ENCODE measurements at regions not wholly inside any gene's neighbourhood (a gene's known extent, or its start where the extent isn't known, plus 50 kb on each side); places are given as distances from the start of the nearest gene placed in this dataset.
"Not testable (repeated sequence)": the region's sequence is repeated elsewhere in the genome, so short reads cannot be mapped to it uniquely, and the experiment has no call there.

DNA sequence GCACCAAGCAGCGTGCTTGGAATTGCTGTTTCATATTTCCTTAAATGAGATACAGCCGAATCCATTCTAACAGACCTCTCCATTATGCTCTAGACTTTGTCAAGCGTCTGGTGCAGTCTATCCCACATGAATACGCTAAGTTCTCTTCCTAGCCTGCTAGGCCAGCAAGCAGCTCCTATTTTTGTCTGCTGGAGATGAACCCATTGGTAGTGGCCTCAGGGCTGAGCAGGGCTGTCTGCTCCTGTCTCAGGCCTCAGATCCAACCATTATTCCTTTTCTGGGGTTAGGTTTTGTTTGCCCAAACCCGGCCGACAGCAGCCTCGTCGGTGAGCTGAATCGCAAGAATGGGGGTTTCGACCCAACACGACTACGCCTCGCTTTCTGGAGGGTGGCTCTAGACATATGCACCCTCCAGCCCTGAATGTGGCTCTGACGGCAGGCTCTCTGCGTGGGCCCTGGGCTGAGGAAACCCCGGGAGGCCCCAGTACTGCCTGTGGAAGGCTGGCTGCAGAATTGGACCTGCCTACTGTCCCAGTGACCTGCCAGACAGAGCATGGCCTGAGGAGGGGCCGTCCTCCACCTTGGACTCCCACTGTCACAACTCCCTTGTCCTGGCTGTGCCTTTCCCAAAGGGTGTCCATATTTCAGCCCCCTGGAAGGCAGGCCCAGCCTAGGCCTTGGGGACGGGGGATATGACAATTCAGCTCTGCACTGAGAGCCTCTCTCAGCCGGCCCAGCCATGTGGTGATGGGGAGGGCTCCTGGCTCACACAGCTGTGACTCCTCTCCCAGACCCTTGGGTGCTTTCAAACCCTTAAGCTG is 267.9 kb upstream of the TCERG1L start:
- DNase-seq (ENCODE audit: low read depth) (no peak), FAIRE-seq (no peak)
- Histone ChIP-seq H3K4me3 (ENCODE audit: low read depth, low read length) (no peak overlapping the region), H3K36me3 (ENCODE audit: control insufficient read depth, insufficient read depth, low read length) (no peaks in the 10 kb centered on the region), H3K27me3 (ENCODE audit: control insufficient read depth, insufficient read depth, low read length) (no peaks in the 10 kb centered on the region)
- TF ChIP-seq, protein P1, sequence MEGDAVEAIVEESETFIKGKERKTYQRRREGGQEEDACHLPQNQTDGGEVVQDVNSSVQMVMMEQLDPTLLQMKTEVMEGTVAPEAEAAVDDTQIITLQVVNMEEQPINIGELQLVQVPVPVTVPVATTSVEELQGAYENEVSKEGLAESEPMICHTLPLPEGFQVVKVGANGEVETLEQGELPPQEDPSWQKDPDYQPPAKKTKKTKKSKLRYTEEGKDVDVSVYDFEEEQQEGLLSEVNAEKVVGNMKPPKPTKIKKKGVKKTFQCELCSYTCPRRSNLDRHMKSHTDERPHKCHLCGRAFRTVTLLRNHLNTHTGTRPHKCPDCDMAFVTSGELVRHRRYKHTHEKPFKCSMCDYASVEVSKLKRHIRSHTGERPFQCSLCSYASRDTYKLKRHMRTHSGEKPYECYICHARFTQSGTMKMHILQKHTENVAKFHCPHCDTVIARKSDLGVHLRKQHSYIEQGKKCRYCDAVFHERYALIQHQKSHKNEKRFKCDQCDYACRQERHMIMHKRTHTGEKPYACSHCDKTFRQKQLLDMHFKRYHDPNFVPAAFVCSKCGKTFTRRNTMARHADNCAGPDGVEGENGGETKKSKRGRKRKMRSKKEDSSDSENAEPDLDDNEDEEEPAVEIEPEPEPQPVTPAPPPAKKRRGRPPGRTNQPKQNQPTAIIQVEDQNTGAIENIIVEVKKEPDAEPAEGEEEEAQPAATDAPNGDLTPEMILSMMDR (IDR thresholded peaks at IDR 0.05; ENCODE audit: insufficient read depth, low read length, severe bottlenecking) = no peak

DNA sequence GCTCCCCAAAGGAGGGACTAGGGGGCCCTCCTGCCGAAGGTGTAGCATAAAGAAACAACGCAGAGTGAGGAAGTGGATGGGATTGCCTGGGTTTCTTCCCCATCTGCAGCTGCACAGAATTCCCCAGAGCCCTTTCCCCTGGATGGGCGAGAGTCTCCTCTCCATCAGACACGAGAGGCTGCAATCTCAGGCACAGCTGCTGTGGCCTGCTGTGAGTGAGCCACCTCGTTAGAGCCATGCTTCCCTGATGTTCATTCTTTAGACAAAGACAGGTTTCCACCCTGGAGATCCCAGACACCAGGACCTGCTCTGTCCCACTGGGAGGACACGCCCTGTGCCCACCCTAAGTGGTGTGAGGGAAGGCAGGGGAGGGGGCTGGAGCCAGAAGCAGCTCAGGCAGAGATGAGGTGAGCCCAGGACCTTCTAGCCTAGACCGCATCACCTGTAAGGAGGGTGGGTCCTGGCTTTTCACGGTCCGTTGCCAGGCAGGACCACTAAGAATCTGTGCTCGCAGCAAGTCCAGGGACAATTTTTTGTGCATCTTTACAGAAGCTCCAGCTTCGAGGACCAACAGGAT is 268.6 kb upstream of the TCERG1L start:
- FAIRE-seq (no peak), DNase-seq (ENCODE audit: low read depth) (no peak)

DNA sequence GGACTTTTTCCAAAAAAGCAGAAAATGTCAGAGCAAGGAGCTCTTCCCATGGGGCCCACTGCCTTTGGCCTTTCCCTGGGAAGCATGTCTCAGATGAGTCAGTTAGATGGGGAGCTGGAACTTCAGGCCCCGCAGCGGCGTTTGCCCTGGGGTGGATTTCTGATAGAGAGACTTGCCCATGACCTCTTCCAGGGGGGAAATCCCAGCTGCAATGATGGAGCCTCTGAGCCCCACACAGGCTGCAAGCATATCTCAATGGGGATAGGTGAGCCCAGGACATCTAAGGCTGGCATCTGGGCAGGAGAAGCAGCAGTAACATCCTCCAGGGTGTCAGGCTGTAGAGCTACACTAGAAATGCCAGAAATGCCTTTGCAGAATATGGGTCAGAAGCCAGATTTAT is 269.2 kb upstream of the TCERG1L start:
- DNase-seq (ENCODE audit: low read depth) = no peak
- no peaks in the 10 kb centered on the region for H3K27me3 ChIP-seq (ENCODE audit: control insufficient read depth, insufficient read depth, low read length)
- TF ChIP-seq, protein P1 (IDR thresholded peaks at IDR 0.05; ENCODE audit: insufficient read depth, low read length, severe bottlenecking) = no peak
- no peaks in the 10 kb centered on the region for H3K36me3 ChIP-seq (ENCODE audit: control insufficient read depth, insufficient read depth, low read length)
- no peak overlapping the region for H3K4me3 ChIP-seq (ENCODE audit: low read depth, low read length)
- no peak for FAIRE-seq

More for the DNA sequence above, 268.6 kb upstream of the TCERG1L start:
- Histone ChIP-seq H3K36me3 (ENCODE audit: control insufficient read depth, insufficient read depth, low read length) (no peaks in the 10 kb centered on the region), H3K27me3 (ENCODE audit: control insufficient read depth, insufficient read depth, low read length) (no peaks in the 10 kb centered on the region), H3K4me3 (ENCODE audit: low read depth, low read length) (no peak overlapping the region)
- TF ChIP-seq, protein P1 (IDR thresholded peaks at IDR 0.05; ENCODE audit: insufficient read depth, low read length, severe bottlenecking) = no peak

DNA sequence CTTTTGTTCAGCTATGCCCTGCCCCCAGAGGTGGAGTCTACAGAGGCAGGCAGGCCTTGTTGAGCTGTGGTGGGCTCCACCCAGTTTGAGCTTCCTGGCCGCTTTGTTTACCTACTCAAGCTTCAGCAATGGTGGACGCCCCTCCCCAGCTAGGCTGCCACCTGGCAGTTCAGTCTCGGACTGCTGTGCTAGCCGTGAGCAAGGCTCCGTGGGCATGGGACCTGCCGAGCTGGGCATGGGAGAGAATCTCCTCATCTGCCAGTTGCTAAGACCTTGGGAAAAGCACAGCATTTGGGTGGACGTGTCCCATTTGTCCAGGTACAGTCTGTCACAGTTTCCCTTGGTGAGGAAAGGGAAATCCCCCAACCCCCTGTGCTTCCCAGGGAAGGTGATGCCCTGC is 270.0 kb upstream of the TCERG1L start:
- H3K36me3 ChIP-seq (ENCODE audit: control insufficient read depth, insufficient read depth, low read length); FAIRE-seq; DNase-seq (ENCODE audit: low read depth); H3K4me3 ChIP-seq (ENCODE audit: low read depth, low read length); H3K27me3 ChIP-seq (ENCODE audit: control insufficient read depth, insufficient read depth, low read length): not testable (repeated sequence)

DNA sequence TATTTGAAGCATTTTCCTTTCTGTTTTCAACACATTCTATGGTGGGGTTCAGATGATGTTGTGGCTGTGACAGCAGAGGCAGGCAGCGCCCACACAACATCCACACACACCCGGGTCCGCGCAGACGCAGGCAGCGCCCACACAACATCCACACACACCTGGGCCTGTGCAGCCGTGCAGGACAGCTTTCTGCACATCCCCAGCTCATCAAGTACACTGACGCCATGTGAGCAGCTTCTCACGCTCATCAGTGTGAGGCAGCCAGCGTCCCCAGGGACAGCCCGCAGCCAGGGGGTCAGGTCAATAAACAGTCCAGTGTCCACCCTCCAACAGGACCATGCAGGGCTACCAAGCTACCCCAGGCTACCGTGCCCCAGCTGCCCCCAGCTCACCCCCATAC is 272.8 kb upstream of the TCERG1L start:
- FAIRE-seq = no peak
- no peak overlapping the region for H3K4me3 ChIP-seq (ENCODE audit: low read depth, low read length)
- H3K36me3 ChIP-seq (ENCODE audit: control insufficient read depth, insufficient read depth, low read length) = no peaks in the 10 kb centered on the region
- H3K27me3 ChIP-seq (ENCODE audit: control insufficient read depth, insufficient read depth, low read length) = no peaks in the 10 kb centered on the region
- DNase-seq (ENCODE audit: low read depth) = no peak
- TF ChIP-seq, protein P1 (IDR thresholded peaks at IDR 0.05; ENCODE audit: insufficient read depth, low read length, severe bottlenecking) = no peak

DNA sequence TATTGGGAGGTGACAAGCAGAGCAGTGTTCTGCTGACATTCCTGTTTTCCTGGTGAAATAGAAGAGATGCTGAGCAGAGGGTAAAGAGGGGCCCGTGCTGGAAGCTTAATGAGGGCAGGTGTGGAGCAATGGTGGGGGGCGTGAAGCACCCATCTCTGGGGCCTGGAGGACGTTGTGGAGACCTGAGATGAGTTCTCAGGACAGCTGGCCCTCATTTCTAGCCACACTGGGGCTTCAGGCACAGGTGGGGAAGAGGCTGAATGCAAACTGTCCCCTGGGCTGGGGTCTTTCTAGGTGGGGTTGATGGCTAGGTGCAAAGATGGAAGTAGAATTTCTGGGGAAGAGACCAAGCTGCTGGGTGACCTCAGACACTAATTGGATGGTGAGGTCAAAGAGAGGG is 274.2 kb upstream of the TCERG1L start:
- FAIRE-seq = no peak
- TF ChIP-seq, protein P1 (IDR thresholded peaks at IDR 0.05; ENCODE audit: insufficient read depth, low read length, severe bottlenecking) = no peak
- H3K4me3 ChIP-seq (ENCODE audit: low read depth, low read length) = no peak overlapping the region
- H3K36me3 ChIP-seq (ENCODE audit: control insufficient read depth, insufficient read depth, low read length) = no peaks in the 10 kb centered on the region
- H3K27me3 ChIP-seq (ENCODE audit: control insufficient read depth, insufficient read depth, low read length) = no peaks in the 10 kb centered on the region
- no peak for DNase-seq (ENCODE audit: low read depth)

Data from bronchial epithelial cell (primary cell).